ENCODE measurements at regions not wholly inside any gene's neighbourhood (a gene's known extent, or its start where the extent isn't known, plus 50 kb on each side); places are given as distances from the start of the nearest gene placed in this dataset.
"Not testable (repeated sequence)": the region's sequence is repeated elsewhere in the genome, so short reads cannot be mapped to it uniquely, and the experiment has no call there.

- DNase-seq, result no peak
Measured at GRCh38 chr2:153299809-153300208, 178.8 kb downstream of the RPRM start.

DNA sequence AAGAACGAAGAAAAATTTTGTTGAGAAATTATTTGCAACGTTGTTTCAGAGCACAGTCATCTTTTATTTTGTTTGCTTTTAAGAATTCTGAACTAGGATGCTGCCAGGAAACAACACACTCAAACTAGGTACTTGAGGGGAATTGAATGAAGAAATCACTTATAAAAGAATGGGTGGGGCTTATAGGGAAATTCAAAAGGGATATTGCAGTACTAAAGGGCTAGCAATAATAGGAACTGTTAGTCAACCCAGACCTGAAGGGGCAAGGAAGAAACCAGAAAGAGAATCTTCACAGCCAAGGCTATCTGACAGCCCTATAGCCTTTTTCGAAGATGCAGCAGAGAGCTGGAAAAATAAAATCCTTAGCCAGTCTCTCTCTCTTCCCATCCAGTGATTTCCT is 179.3 kb downstream of the RPRM start:
- DNase-seq, result no peak

GRCh38 chr2:153294199-153294786 is 184.3 kb downstream of the RPRM start:
- DNase-seq, result no peak

GRCh38 chr2:153291718-153292117 is 186.8 kb downstream of the RPRM start:
- no peak for DNase-seq

- DNase-seq, result no peak
Measured at GRCh38 chr2:153287109-153287801, 191.3 kb downstream of the RPRM start.

- DNase-seq, result no peak
Measured at GRCh38 chr2:153268941-153269461, 209.6 kb downstream of the RPRM start.

DNA sequence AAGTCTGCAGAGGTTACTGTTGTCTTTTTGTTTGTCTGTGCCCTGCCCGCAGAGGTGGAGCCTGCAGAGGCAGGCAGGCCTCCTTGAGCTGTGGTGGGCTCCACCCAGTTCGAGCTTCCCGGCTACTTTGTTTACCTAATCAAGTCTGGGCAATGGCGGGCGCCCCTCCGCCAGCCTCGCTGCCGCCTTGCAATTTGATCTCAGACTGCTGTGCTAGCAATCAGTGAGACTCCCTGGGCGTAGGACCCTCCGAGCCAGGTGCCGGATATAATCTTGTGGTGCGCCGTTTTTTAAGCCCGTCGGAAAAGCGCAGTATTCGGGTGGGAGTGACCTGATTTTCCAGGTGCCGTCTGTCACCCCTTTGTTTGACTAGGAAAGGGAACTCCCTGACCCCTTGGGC is 221.7 kb downstream of the RPRM start:
- not testable (repeated sequence) for DNase-seq

DNA sequence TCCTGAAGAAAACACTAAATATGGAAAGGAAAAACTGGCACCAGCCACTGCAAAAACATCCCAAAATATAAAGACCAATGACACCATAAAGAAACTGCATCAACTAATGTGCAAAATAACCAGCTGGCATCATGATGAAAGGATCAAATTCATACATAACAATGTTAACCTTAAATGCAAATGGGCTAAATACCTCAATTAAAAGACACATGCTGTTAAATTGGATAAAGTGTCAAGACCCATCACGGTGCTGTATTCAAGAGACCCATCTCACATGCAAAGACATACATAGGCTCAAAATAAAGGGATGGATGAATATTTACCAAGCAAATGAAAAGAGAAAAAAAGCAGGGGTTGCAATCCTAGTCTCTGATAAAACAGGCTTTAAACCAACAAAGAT is 231.9 kb downstream of the RPRM start:
- DNase-seq, result not testable (repeated sequence)

DNA sequence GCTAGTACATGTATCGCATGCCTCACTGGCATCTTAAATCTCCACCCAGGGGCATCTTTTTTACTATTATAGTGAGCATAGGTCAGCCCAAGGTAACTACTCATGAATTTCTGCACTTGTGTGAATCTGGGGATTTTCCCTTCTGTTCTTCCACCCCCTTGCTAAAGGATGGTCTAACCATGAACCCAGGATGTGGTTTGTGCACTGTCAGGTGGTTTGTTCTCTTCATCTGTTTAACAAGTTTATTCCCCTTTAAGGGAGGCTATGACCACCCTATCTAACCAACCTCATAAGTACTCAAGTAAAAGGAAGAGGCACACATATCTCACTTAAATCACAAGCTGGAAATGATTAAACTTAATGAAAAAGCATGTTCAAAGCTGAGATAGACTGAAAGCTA is 243.0 kb downstream of the RPRM start:
- no peak for DNase-seq

DNA sequence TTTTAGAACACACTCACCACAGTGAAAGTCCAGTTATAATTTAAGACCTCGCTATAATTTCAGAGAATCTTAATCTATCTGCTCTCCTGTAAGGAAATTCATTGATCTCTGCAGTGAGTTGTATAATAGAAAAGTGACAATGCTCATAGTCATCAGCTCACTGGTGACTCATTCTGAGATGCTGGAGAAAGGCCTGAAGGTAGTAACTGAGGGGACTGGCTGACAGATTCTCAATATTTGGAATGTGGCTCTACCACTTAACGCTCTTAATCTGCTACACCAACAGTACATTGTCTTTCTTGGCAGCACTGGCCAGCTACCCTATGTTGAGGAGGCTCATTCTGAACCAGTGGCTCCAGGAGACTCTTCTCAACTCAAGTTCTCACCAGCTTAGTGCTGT is 246.1 kb downstream of the RPRM start:
- DNase-seq, result no peak

GRCh38 chr2:153230977-153231376 is 247.6 kb downstream of the RPRM start:
- DNase-seq, result no peak

- DNase-seq, result no peak
Measured at GRCh38 chr2:153228904-153229303, 249.7 kb downstream of the RPRM start.

- no peak for DNase-seq
Measured at GRCh38 chr2:153227981-153228380, 250.6 kb downstream of the RPRM start.

DNA sequence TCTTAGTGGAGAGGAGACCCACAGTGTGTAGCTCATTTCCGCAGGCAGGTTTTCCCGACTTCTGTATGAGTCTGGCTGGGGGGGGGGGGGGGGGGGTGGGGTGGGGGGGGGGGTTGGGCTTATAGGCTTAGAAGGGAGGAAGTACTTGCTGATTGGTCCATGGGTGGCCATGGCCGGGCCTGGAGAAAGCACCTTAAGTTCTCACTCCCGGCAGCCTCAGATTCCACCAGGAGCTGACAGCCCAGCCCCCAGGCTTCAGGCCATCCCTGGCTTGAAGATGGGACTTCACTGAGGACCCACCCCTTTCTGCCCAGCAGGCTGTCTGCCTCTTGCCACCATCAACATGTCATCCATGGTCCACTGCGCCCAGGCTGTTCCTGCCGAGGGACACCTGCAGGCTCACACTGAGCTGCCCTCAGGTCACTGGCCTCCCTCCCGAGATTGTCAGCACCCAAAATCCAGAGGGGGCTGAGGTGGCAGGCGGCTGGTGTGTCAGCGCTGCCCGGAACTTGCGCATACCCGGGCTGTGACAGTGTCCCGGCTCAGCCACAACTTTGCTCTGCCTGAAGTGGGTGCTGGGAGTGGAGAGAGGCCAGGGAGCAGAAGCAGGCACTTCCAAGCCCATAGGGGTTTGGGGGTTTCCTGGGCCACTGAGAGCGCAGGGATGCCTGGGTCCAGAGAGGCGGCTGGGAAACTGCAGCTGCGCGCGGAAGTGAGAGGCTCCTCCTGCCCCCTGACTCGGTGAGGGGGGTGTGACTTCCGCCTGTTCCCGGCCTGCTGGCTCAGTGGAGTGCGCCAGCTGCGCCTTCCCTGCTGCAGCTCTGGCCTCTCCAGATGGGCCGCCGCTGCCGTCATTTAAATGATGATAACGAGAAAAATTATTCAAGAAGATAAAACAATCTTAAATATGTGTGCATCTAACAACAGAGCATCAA is 256.1 kb downstream of the RPRM start:
- no peak for DNase-seq

- DNase-seq, result no peak
Measured at GRCh38 chr2:153221506-153221905, 257.1 kb downstream of the RPRM start.

DNA sequence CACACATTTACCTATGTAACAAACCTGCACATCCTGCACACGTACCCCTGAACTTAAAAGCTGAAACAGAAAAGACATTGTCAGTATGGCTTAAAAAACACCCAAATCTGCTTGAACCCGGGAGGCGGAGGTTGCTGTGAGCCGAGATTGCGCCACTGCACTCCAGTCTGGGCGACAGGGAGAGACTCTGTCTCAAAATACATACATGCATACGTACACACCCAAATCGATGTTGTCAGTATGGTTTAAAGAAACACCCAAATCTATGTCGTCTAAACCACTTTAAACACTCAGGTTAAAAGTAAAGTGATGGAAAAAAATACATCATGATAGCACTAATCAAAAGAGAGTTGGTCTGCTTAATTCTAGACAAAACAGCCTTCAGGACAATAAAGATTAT is 257.5 kb downstream of the RPRM start:
- no peak for DNase-seq

DNA sequence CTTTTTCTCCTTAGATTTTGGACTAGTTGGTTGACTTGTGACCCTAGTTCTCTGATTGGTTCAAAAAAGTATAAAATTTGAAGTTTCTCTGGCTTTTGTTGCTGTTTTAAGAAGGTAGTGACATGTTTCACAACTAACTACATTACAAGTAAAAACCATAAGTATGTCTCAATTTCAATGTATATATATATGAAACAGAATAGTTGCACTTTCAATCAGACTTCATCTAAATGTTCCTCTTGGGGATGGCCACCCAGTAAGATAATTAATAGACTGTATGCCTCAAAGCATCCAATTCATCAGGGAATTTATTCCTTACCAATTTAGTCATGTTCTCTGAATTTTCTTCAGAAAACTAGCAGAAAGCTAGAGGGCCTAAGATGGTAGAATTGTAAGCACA is 259.7 kb downstream of the RPRM start:
- no peak for DNase-seq

DNA sequence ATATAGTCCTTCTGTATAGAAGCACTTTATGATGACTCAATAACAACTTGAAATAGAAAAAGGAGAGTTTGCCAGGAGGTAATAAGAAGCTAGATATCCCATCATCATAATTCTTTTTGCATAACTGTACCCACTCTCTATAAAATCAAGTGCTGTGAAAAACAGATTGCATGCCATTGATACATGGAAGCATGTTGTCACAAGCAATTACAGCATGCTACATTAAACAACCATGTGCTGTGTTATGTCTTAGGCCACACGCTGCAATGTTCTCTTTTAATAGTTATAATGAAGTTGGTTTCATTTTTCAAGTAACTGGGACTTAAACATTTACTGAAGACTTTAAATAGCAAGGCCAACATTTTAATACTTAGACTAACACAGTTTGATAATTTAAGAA is 264.2 kb downstream of the RPRM start:
- no peak for DNase-seq

GRCh38 chr2:153213022-153213421 is 265.5 kb downstream of the RPRM start:
- no peak for DNase-seq

DNA sequence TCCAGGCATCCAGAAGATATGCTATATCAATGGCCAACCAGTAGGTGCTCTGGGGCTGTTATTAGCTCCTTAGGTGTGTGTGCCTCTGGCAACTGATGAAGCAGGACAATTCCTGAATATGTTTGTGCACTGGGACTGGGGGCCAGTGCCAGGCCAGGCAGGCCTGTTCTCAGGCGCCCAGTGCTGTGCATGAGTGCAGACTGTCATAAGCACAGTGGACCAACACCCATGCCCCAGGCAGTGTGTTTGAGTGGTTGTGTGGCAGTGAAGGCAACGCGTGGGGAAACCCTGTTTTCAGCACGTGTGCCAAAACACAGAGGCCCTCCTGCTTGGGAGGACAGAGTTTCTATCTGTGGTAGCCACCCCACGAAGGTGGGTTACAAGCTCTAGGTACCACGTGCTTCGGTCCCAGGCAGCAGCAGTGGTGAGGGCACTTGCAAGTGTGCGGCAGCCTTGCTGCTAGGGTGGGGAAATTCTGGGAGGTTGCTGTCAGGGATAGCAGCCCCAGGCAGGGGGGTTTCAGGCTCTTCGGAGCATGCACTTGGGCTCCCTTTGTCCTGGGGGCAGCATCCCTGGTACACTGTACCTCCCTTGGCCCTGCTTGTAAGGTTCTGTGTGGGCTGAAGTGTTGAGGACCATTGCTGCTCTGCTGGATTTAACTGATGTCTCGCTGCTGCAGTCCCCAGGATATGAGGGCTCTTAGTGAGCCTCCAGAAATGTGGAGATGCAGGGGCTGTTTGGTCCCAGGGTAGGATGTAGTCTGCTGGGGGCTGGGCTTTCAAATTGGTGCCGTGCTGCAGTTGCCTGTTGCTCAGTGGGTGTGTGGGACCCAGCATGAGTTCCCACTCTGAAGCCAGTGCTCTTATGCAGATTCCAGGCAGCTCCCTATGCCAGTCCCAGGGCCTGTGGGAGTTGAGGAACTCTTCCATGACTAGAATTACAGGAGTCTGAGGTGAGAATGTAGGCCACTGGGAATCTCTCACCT is 280.9 kb downstream of the RPRM start:
- no peak for DNase-seq

DNA sequence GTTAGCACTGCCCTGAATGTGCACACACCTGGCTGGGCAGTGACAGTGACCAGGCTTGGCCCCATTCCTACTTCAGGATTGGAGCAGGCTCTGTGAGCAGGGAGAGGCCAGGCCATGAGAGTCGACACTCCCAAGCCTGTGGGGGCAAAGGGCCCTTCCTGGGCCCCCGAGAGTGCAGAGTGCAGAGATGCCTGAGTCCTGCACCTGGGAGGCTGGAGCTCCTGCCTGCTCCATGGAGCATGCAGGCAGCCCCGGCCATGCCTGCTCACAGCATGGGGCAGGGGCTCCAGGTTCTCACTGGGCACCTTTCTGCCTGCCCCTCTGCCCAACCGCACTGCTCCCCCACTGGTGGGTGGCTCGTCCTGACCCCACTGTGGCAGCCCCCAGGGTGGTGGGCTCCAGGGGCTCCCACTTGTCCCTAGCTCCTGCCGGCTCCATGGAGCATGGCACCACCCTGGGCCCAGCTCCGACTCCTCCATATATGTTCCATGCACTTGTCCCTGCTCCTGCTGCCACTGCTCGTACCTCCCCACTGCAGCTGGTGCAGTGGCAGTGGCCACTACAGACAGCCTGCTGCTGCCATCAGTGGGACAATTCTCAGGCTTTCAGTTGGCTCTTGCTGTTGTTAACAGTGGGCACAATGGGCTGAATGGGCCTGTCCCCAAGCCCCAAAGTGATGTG is 282.0 kb downstream of the RPRM start:
- no peak for DNase-seq

GRCh38 chr2:153195342-153195741 is 283.2 kb downstream of the RPRM start:
- no peak for DNase-seq

All from NCI-H2081 treated with DMSO at 0.1 percent for 48 hours (cell line).